HEK293T (cell line): ENCODE measurements at regions not wholly inside any gene's neighbourhood (a gene's known extent, or its start where the extent isn't known, plus 50 kb on each side); places are given as distances from the start of the nearest gene placed in this dataset.

ENCODE experiments used
- ARNT ChIP-seq: fragments of 450-650 bp; IDR thresholded peaks from 2 replicates; pipeline ENCODE4 v1.6.1; 2017; ENCODE audit warnings: mild to moderate bottlenecking
- BHLHE40 ChIP-seq: fragments of 450-650 bp; IDR thresholded peaks from 2 replicates; pipeline ENCODE4 v1.6.1; 2016; ENCODE audit warnings: mild to moderate bottlenecking, moderate library complexity, borderline replicate concordance
- ELF4 ChIP-seq: fragments of 450-650 bp; IDR thresholded peaks from 2 replicates; pipeline ENCODE4 v1.6.1; 2017; ENCODE audit warnings: antibody characterized with exemption
- FOXK2 ChIP-seq: fragments of 450-650 bp; IDR thresholded peaks from 2 replicates; pipeline ENCODE4 v1.6.1; 2016; ENCODE audit warnings: mild to moderate bottlenecking
- FOXM1 ChIP-seq: fragments of 450-650 bp; IDR thresholded peaks from 2 replicates; pipeline ENCODE4 v1.6.1; 2017; ENCODE audit warnings: mild to moderate bottlenecking, borderline replicate concordance
- HDGF ChIP-seq: fragments of 450-650 bp; IDR thresholded peaks from 2 replicates; pipeline ENCODE4 v1.6.1; 2017; ENCODE audit warnings: antibody characterized with exemption, borderline replicate concordance
- L3MBTL2 ChIP-seq: fragments of 450-650 bp; conservative IDR thresholded peaks from 2 replicates; pipeline ENCODE4 v1.6.1; 2016; ENCODE audit warnings: mild to moderate bottlenecking
- SUZ12 ChIP-seq: fragments of 450-650 bp; IDR thresholded peaks from 2 replicates; pipeline ENCODE4 v1.6.1; 2016; ENCODE audit warnings: mild to moderate bottlenecking
- TARDBP ChIP-seq: fragments of 450-650 bp; IDR thresholded peaks from 2 replicates; pipeline ENCODE4 v1.6.1; 2016
- ZNF384 ChIP-seq: fragments of 450-650 bp; IDR thresholded peaks from 2 replicates; pipeline ENCODE4 v1.6.1; 2016

DNA sequence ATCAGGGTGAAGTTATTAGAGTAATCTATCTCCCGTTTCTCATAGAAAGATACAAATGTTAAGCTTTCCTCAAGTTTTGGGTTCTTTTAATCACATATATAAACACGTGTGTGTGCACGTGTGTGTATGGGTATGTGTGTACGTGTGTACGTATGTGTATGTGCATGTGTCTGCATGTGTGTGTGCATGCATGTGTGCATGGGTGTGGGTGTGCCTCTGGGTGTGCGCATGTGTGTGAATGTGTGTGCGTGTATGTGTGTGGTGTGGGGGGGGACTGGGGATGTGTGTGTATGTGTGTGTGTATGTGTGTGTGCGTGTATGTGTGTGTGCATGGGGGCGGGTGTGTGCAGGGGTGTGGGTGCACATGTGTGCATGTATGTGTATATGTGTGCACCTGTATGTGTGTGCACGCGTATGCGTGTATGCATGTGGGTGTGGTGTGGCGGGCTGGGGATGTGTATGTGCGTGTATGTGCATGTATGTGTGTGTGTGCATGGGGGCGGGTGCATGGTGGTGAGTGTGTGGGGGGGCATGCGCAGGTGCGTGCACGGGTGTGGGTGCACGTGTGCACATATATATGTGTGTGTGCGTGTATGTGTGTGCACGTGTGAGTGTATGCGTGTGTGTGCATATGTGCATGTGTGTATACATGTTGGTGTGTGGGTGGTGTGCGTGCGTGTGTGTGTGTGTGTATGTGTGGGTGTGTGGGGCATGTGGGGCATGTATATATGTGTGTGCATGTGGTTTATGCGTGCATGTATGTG, 304.0 kb downstream of the MBD2 start:
- TF ChIP-seq HDGF (no peak), BHLHE40 (no peak), SUZ12 (no peak), ELF4 (no peak), L3MBTL2 (no peak), FOXK2 (no peak), FOXM1 (no peak), ZNF384 (no peak), TARDBP (no peak), ARNT (no peak)
